ENCODE measurements at regions not wholly inside any gene's neighbourhood (a gene's known extent, or its start where the extent isn't known, plus 50 kb on each side); places are given as distances from the start of the nearest gene placed in this dataset.

DNA sequence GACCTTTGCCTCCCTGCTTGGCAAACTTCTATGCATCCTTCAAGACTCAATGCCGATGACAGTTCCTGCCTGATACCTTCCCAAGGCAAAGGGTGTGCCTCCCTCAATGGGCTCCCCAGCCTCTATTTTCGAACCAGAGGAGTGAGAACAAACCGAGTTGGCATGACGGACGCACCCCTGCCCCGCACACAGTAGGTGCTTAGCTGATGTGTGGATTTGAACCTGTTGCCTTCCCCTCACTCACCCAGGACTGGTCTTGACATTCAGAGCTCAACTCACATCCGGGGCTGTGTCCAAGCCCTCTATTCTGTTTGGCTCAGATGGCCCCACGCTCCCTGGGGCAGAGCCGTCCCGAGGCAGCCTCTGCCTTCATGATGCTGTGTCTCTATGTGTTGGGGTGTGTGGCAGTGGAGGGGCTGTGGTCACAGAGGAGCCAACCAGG is 52.2 kb upstream of the SLC6A11 start:
- TF ChIP-seq CTCF (IDR thresholded peaks at IDR 0.05), result no peak
- no peak for TF ChIP-seq TCF7L2 (IDR thresholded peaks at IDR 0.05; ENCODE audit: low read depth, low read length)
- TF ChIP-seq POLR2AphosphoS5 (IDR thresholded peaks at IDR 0.05; ENCODE audit: low read depth, low read length), result no peak
